HCT116 (cell line): ENCODE measurements at regions not wholly inside any gene's neighbourhood (a gene's known extent, or its start where the extent isn't known, plus 50 kb on each side); places are given as distances from the start of the nearest gene placed in this dataset.

Experiments
- ATAC-seq: fragments of 200-7000 bp; cut with Tn5 transposase; 2 replicates; pipeline ENCODE4 v1.9.1; 2020; ENCODE audit warnings: mild to moderate bottlenecking, moderate library complexity
- BruUV-seq: library from RNA; stranded (reverse); fragments of 400-500 nt; replicated peaks from 2 replicates; lab custom pipeline; 2021; lab: Mats Ljungman, UMichigan
- CTCF ChIA-PET: fragments of 300-600 bp; sonication (Branson Sonifier 250); formaldehyde crosslinking; loops from one replicate; lab custom pipeline; 2021; ENCODE audit warnings: antibody characterized with exemption; lab: Charles Lee
- POLR2A ChIA-PET: fragments of 300-600, 350-600 bp; sonication (Branson Sonifier 250); formaldehyde crosslinking; loops from one replicate; lab custom pipeline; 2021; ENCODE audit warnings: antibody characterized with exemption; lab: Charles Lee
- RAD21 ChIA-PET, 2 experiments: fragments of 300-600 bp; sonication (Branson Sonifier 250); formaldehyde crosslinking; loops; one replicate each; lab custom pipeline; 2023; ENCODE audit warnings: low total read pairs in 2 of 2; ENCODE audit not compliant: uncharacterized antibody in 2 of 2, unreplicated experiment in 2 of 2, low non-redundant PET in 1 of 2; lab: Charles Lee
- DNase-seq: peaks from one replicate; pipeline ENCODE4 v3.0.0-alpha.2; 2010; ENCODE audit warnings: low read depth, low spot score
- H2AFZ ChIP-seq: fragments of 200-600 bp; shearing (Covaris generic), sonication (generic); 2 replicates; pipeline ENCODE4 v1.6.1; 2017; ENCODE audit warnings: low read depth, mixed run types, mixed read lengths, antibody characterized with exemption, low read length; ENCODE audit not compliant: poor library complexity, severe bottlenecking
- H3K27ac ChIP-seq: 2 replicates; pipeline ENCODE4 v1.5.1; 2012; ENCODE audit warnings: low read depth, low read length
- H3K27me3 ChIP-seq: fragments of 200-600 bp; sonication (generic); 2 replicates; pipeline ENCODE4 v1.6.1; 2016; ENCODE audit warnings: mixed run types, low read length, mixed read lengths; ENCODE audit not compliant: insufficient read depth
- H3K36me3 ChIP-seq, 2 experiments: fragments of 200-500 bp in 1 of 2; fragments of 200-600 bp in 1 of 2; sonication (Bioruptor generic) in 1 of 2; sonication (generic) in 1 of 2; 2 replicates each; pipeline versions ENCODE4 v1.5.1 to v1.6.1; 2014 to 2016; ENCODE audit warnings: low read length in 2 of 2, inconsistent platforms in 1 of 2, mixed read lengths in 1 of 2, mixed run types in 1 of 2; ENCODE audit not compliant: insufficient read depth in 2 of 2, control insufficient read depth in 1 of 2
- H3K4me1 ChIP-seq, 2 experiments: fragments of 200-600 bp in 1 of 2; sonication (generic) in 1 of 2; 2 replicates each; pipeline versions ENCODE4 v1.5.1 to v1.6.1; 2012 to 2017; ENCODE audit warnings: low read length in 2 of 2, inconsistent platforms in 1 of 2, mild to moderate bottlenecking in 1 of 2, mixed read lengths in 1 of 2, mixed run types in 1 of 2, moderate library complexity in 1 of 2; ENCODE audit not compliant: insufficient read depth in 2 of 2, control insufficient read depth in 1 of 2
- H3K4me2 ChIP-seq: fragments of 200-600 bp; sonication (generic); 2 replicates; pipeline ENCODE4 v1.6.1; 2017; ENCODE audit warnings: mixed run types, low read length, mixed read lengths
- H3K4me3 ChIP-seq, 2 experiments: fragments of 200-600 bp in 1 of 2; sonication (generic) in 1 of 2; replicated peaks in 1 of 2; 2 replicates each; pipeline ENCODE4 v1.5.1; 2011 to 2016; ENCODE audit warnings: low read length in 2 of 2, control low read depth in 1 of 2, low read depth in 1 of 2, mild to moderate bottlenecking in 1 of 2, mixed read lengths in 1 of 2, mixed run types in 1 of 2
- H3K79me2 ChIP-seq: fragments of 200-600 bp; sonication (generic); 2 replicates; pipeline ENCODE4 v1.6.1; 2017; ENCODE audit warnings: mild to moderate bottlenecking, mixed run types, low read length, moderate library complexity, mixed read lengths; ENCODE audit not compliant: insufficient read depth
- H3K9ac ChIP-seq: fragments of 200-600 bp; sonication (generic); 2 replicates; pipeline ENCODE4 v1.6.1; 2016; ENCODE audit warnings: low read length, mixed read lengths
- H3K9me2 ChIP-seq: fragments of 200-600 bp; sonication (generic), shearing (Covaris generic); 2 replicates; pipeline ENCODE4 v1.6.1; 2017; ENCODE audit warnings: mixed run types, mild to moderate bottlenecking, moderate library complexity; ENCODE audit not compliant: insufficient read depth
- H3K9me3 ChIP-seq, 2 experiments: fragments of 200-500 bp in 1 of 2; fragments of 200-600 bp in 1 of 2; sonication (Bioruptor generic) in 1 of 2; sonication (generic) in 1 of 2; 2 replicates each; pipeline ENCODE4 v1.6.1; 2014 to 2017; ENCODE audit warnings: low read length in 2 of 2, mixed read lengths in 2 of 2, inconsistent platforms in 1 of 2, low read depth in 1 of 2, mild to moderate bottlenecking in 1 of 2, mixed run types in 1 of 2, moderate library complexity in 1 of 2; ENCODE audit not compliant: control insufficient read depth in 1 of 2, insufficient read depth in 1 of 2
- H4K20me1 ChIP-seq: fragments of 200-600 bp; sonication (generic), shearing (Covaris generic); 2 replicates; pipeline ENCODE4 v1.6.1; 2017; ENCODE audit warnings: mixed run types, mild to moderate bottlenecking, moderate library complexity; ENCODE audit not compliant: insufficient read depth
- EGR1 ChIP-seq: IDR thresholded peaks from 2 replicates; pipeline ENCODE4 v1.6.1; 2012; ENCODE audit warnings: low read depth
- EZH2phosphoT487 ChIP-seq: fragments of 200-600 bp; IDR thresholded peaks from 2 replicates; pipeline ENCODE4 v1.6.1; 2018; ENCODE audit warnings: antibody characterized with exemption, borderline replicate concordance
- POLR2AphosphoS5 ChIP-seq: IDR thresholded peaks from 2 replicates; pipeline ENCODE4 v1.6.1; 2011; ENCODE audit warnings: mild to moderate bottlenecking, low read depth, low read length, moderate library complexity
- SIN3A ChIP-seq: IDR thresholded peaks from 2 replicates; pipeline ENCODE4 v1.6.1; 2012; ENCODE audit warnings: low read depth
- SP1 ChIP-seq: IDR thresholded peaks from 2 replicates; pipeline ENCODE4 v1.6.1; 2012; ENCODE audit warnings: low read depth
- TCF7L2 ChIP-seq: IDR thresholded peaks from 2 replicates; pipeline ENCODE4 v1.7.0; 2011; ENCODE audit warnings: borderline replicate concordance, inconsistent platforms; ENCODE audit not compliant: insufficient read depth, insufficient read length; ENCODE audit errors: extremely low read depth
- ZFX ChIP-seq: fragments of 450-650 bp; IDR thresholded peaks from 2 replicates; pipeline ENCODE4 v1.6.1; 2017
- intact Hi-C: fragments of 100-400 bp; cut with micrococcal nuclease; formaldehyde crosslinking; loops from 2 replicates; pipeline ENCODE4 v1.10.0; 2022
- TF ChIP-seq, protein P1 (sequence below): IDR thresholded peaks from 2 replicates; pipeline ENCODE4 v1.6.1; 2011; ENCODE audit warnings: mild to moderate bottlenecking, low read length, moderate library complexity; ENCODE audit not compliant: insufficient replicate concordance; ENCODE audit errors: extremely low read depth
- TF ChIP-seq, protein P2 (sequence below): IDR thresholded peaks from 2 replicates; pipeline ENCODE4 v1.6.1; 2012

DNA sequence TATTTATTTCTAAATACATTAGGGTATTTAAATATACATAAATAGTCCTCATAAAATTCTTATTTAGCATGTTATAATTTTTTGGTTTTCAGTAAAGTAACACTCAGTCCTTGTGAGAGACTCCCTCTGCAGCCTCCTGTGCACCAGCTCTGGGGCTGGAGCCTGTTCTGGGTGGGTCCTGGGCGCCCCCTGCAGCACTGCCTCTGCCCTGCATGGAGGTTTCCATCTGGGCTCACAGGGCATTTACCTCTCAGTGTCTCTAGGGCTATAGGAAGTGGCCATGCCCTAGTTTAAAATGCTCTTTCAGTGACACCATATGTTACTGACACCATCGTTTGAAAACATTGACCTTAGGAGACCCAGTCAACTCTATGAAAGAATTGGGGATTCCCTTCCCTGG, 1155.2 kb downstream of the TMEM121 start (continued):
- TF ChIP-seq, protein P1, sequence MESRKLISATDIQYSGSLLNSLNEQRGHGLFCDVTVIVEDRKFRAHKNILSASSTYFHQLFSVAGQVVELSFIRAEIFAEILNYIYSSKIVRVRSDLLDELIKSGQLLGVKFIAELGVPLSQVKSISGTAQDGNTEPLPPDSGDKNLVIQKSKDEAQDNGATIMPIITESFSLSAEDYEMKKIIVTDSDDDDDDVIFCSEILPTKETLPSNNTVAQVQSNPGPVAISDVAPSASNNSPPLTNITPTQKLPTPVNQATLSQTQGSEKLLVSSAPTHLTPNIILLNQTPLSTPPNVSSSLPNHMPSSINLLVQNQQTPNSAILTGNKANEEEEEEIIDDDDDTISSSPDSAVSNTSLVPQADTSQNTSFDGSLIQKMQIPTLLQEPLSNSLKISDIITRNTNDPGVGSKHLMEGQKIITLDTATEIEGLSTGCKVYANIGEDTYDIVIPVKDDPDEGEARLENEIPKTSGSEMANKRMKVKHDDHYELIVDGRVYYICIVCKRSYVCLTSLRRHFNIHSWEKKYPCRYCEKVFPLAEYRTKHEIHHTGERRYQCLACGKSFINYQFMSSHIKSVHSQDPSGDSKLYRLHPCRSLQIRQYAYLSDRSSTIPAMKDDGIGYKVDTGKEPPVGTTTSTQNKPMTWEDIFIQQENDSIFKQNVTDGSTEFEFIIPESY, result no peak
- no peak for TF ChIP-seq ZFX
- no peak for TF ChIP-seq TCF7L2
- TF ChIP-seq POLR2AphosphoS5, result no peak
- TF ChIP-seq SIN3A, result no peak
- no peak for TF ChIP-seq SP1

DNA sequence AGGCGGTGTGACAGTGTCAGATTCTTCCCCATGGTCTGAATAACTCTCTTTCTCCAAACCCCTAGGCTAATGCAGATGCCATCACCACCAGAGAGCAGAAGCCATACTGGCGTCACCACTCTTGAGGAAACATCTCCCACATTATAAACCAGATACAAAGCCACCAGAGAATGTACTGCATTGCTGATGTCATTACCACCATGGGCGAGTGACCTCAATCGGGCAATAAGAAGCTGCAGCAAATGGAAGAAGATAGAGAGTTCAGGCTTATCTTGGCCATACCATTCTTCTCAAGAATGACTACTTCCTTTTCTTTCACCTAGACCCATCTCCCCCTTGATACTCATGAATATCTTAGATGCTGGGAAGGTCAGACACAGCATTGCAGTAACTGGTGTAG, 1157.2 kb downstream of the TMEM121 start:
- Histone ChIP-seq H3K4me2 (no peak overlapping the region), H3K9ac (no peak overlapping the region)

More for the DNA sequence above, 1157.2 kb downstream of the TMEM121 start:
- no peaks in the 10 kb centered on the region for H3K4me1 ChIP-seq
- ATAC-seq, result no peak
- no peaks in the 10 kb centered on the region for H3K27me3 ChIP-seq
- BruUV-seq, result no TSS peak
- intact Hi-C loops, result no loop called here
- peaks cover 5 to 26% of the 10 kb centered on the region in 2 experiments; a peak in 2 of 4 replicates for H3K9me3 ChIP-seq
- H4K20me1 ChIP-seq, result no peaks in the 10 kb centered on the region
- no peaks in the 10 kb centered on the region for H3K9me2 ChIP-seq
- H3K4me3 ChIP-seq, result no peak overlapping the region
- POLR2A ChIA-PET, result no interaction called here
- DNase-seq, result no peak
- no peaks in the 10 kb centered on the region for H3K36me3 ChIP-seq
- CTCF ChIA-PET, result no interaction called here
- no peak for TF ChIP-seq EZH2phosphoT487
- TF ChIP-seq, protein P2, sequence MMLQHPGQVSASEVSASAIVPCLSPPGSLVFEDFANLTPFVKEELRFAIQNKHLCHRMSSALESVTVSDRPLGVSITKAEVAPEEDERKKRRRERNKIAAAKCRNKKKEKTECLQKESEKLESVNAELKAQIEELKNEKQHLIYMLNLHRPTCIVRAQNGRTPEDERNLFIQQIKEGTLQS, result no peak
- no peak for TF ChIP-seq SP1
- TF ChIP-seq EGR1, result no peak
- no peak for TF ChIP-seq TCF7L2
- no peak overlapping the region for H3K27ac ChIP-seq
- H3K79me2 ChIP-seq, result no peaks in the 10 kb centered on the region
- RAD21 ChIA-PET, result no interaction called here
- no peak overlapping the region for H2AFZ ChIP-seq
